ENCODE measurements at regions not wholly inside any gene's neighbourhood (a gene's known extent, or its start where the extent isn't known, plus 50 kb on each side); places are given as distances from the start of the nearest gene placed in this dataset.
"Not testable (repeated sequence)": the region's sequence is repeated elsewhere in the genome, so short reads cannot be mapped to it uniquely, and the experiment has no call there.

- DNase-seq (ENCODE audit: low spot score) = no peak
These were observed 110.4 kb upstream of the ZNF516 start for GRCh38 chr18:76605341-76605929.

- no peak for DNase-seq (ENCODE audit: low spot score)
These were observed 109.8 kb upstream of the ZNF516 start for GRCh38 chr18:76604935-76605240.

GRCh38 chr18:76604108-76604934, 109.3 kb upstream of the ZNF516 start:
- DNase-seq (ENCODE audit: low spot score) = no peak

GRCh38 chr18:76602191-76602590, 107.1 kb upstream of the ZNF516 start:
- no peak for DNase-seq (ENCODE audit: low spot score)

GRCh38 chr18:76600076-76600475, 105.0 kb upstream of the ZNF516 start:
- DNase-seq (ENCODE audit: low spot score) = not testable (repeated sequence)

GRCh38 chr18:76594966-76595365, 99.9 kb upstream of the ZNF516 start:
- no peak for DNase-seq (ENCODE audit: low spot score)

- no peak for DNase-seq (ENCODE audit: low spot score)
These were observed 98.8 kb upstream of the ZNF516 start for GRCh38 chr18:76593843-76594242.

- DNase-seq (ENCODE audit: low spot score) = no peak
These were observed 97.9 kb upstream of the ZNF516 start for GRCh38 chr18:76592981-76593381.

GRCh38 chr18:76592096-76592495, 97.1 kb upstream of the ZNF516 start:
- DNase-seq (ENCODE audit: low spot score) = no peak

GRCh38 chr18:76589866-76590265, 94.8 kb upstream of the ZNF516 start:
- no peak for DNase-seq (ENCODE audit: low spot score)

GRCh38 chr18:76589316-76589715, 94.3 kb upstream of the ZNF516 start:
- no peak for DNase-seq (ENCODE audit: low spot score)

GRCh38 chr18:76588601-76589226, 93.7 kb upstream of the ZNF516 start:
- no peak for DNase-seq (ENCODE audit: low spot score)

GRCh38 chr18:76587879-76588271, 92.8 kb upstream of the ZNF516 start:
- no peak for DNase-seq (ENCODE audit: low spot score)

GRCh38 chr18:76587147-76587878, 92.3 kb upstream of the ZNF516 start:
- no peak for DNase-seq (ENCODE audit: low spot score)

- no peak for DNase-seq (ENCODE audit: low spot score)
These were observed 89.6 kb upstream of the ZNF516 start for GRCh38 chr18:76584414-76585310.

GRCh38 chr18:76581261-76581660, 86.2 kb upstream of the ZNF516 start:
- no peak for DNase-seq (ENCODE audit: low spot score)

GRCh38 chr18:76580288-76580962, 85.4 kb upstream of the ZNF516 start:
- DNase-seq (ENCODE audit: low spot score) = no peak

GRCh38 chr18:76579301-76579695, 84.3 kb upstream of the ZNF516 start:
- DNase-seq (ENCODE audit: low spot score) = no peak

- no peak for DNase-seq (ENCODE audit: low spot score)
These were observed 83.7 kb upstream of the ZNF516 start for GRCh38 chr18:76578571-76579300.

GRCh38 chr18:76573325-76574025, 78.4 kb upstream of the ZNF516 start:
- DNase-seq (ENCODE audit: low spot score) = no peak

All from putamen (tissue), 1 donor.